T-helper 2 cell treated with Interferon-gamma antibody and Interleukin-4, amounts not matched to agents 5 μg/mL and 100 μg/mL, for 36 hours (primary cell): ENCODE measurements at regions not wholly inside any gene's neighbourhood (a gene's known extent, or its start where the extent isn't known, plus 50 kb on each side); places are given as distances from the start of the nearest gene placed in this dataset.
"Not testable (repeated sequence)": the region's sequence is repeated elsewhere in the genome, so short reads cannot be mapped to it uniquely, and the experiment has no call there.

ENCODE experiments used
- DNase-seq: peaks from one replicate; pipeline ENCODE4 v3.0.0; 2021; ENCODE audit warnings: low spot score
- H3K27ac Mint-ChIP-seq: one replicate; pipeline ENCODE4 v1.8.0; 2021; ENCODE audit warnings: mild to moderate bottlenecking, mixed read lengths
- H3K27me3 Mint-ChIP-seq: one replicate; pipeline ENCODE4 v1.8.0; 2021; ENCODE audit warnings: low read depth, mixed read lengths
- H3K36me3 Mint-ChIP-seq: one replicate; pipeline ENCODE4 v1.8.0; 2021; ENCODE audit warnings: low read depth, mixed read lengths
- H3K4me1 Mint-ChIP-seq: one replicate; pipeline ENCODE4 v1.8.0; 2021; ENCODE audit warnings: low read depth, mixed read lengths
- H3K4me3 Mint-ChIP-seq: one replicate; pipeline ENCODE4 v1.8.0; 2022; ENCODE audit warnings: mild to moderate bottlenecking, moderate library complexity, mixed read lengths
- H3K9me3 Mint-ChIP-seq: one replicate; pipeline ENCODE4 v1.8.0; 2021; ENCODE audit warnings: mixed read lengths

DNA sequence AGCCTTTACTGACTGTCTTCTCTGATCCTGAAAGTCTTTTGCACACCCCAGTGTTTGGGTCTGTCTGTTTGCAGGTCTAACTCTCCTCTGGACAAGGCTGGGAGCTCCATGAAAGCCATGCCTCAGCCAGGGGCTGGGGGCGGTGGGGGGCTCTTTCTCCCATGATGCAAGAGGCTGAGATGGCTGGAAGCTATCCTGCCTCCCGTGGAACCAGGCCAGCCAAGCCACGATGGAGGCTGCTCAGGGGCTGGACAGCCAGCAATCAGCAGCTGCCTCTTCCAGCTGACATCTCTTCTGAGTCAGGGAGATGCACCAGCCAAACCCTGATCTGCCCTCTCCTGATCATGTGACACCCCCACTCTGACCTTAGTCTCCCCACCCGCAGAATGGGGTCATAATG is 154.0 kb downstream of the BARX1 start:
- Mint-ChIP-seq H3K27me3 (peaks cover 5% of the 10 kb centered on the region), H3K4me1 (no peaks in the 10 kb centered on the region), H3K36me3 (no peaks in the 10 kb centered on the region), H3K4me3 (no peak overlapping the region), H3K27ac (no peak overlapping the region), H3K9me3 (no peaks in the 10 kb centered on the region)
- DNase-seq: no peak

DNA sequence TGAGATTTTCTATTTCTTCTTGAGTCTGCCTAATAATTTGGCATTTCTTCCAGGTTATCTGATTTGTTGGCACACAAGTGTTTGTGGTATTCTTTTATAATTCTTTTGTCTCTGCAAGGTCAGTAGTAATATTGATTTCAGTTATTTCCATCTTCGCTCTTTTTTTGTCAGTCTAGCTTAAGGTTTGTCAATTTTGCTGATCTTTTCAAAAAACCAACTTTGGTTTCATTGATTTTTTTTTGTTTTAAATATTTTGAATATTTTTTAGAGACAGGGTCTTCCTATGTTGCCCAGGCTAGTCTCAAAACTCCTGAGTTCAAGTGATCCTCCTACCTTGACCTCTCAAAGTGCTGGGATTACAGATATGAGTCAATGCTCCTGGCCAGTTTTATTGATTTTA is 162.8 kb downstream of the BARX1 start:
- H3K36me3 Mint-ChIP-seq: no peaks in the 10 kb centered on the region
- H3K4me3 Mint-ChIP-seq: no peak overlapping the region
- H3K9me3 Mint-ChIP-seq: peaks cover 4% of the 10 kb centered on the region
- no peak for DNase-seq
- peaks cover 15% of the 10 kb centered on the region for H3K27me3 Mint-ChIP-seq
- H3K27ac Mint-ChIP-seq: no peak overlapping the region
- no peaks in the 10 kb centered on the region for H3K4me1 Mint-ChIP-seq

DNA sequence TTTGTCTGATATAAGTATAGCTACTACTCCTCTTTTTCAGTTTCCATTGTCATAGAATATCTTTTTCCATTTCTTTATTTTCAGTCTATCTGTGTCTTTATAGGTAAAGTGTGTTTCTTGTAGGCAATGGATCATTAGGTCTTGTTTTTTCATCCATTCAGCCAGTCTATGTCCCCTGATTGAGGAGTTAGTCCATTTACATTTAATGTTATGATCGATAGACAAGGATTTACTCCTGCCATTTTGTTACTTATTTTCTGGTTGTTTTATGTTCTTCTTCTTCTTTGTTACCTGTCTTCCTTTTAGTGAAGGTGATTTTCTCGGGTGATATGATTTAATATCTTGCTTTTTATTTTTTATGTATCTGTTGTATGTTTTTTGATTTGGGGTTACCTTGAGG is 169.0 kb downstream of the BARX1 start:
- Mint-ChIP-seq H3K36me3 (no peaks in the 10 kb centered on the region), H3K27me3 (peaks cover 21% of the 10 kb centered on the region), H3K27ac (no peak overlapping the region), H3K4me3 (no peak overlapping the region), H3K4me1 (no peaks in the 10 kb centered on the region), H3K9me3 (peaks cover 4% of the 10 kb centered on the region)
- no peak for DNase-seq

DNA sequence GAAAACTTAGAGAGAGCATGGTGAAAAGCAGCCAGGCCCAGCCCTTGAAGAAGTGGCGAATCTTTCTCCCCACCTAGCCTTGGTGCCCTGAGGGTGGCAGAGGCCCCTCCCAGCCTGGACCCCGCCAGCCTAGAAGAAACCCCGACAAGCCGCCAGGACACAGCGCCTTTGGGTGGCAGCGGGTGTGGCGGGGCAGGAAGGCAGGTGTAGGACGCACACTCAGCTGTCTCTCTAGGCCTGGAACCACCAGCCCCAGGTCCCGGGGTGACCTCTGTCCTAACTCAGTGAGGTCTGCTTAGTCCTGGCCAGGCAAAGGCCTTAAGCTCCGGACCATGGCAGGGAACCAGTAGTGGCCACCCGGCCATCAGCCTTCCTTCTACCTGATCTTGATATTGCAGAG is 178.3 kb downstream of the BARX1 start:
- peaks cover 7% of the 10 kb centered on the region for H3K27me3 Mint-ChIP-seq
- H3K9me3 Mint-ChIP-seq: no peaks in the 10 kb centered on the region
- no peak overlapping the region for H3K27ac Mint-ChIP-seq
- no peak overlapping the region for H3K4me3 Mint-ChIP-seq
- no peaks in the 10 kb centered on the region for H3K36me3 Mint-ChIP-seq
- no peak for DNase-seq
- no peaks in the 10 kb centered on the region for H3K4me1 Mint-ChIP-seq

DNA sequence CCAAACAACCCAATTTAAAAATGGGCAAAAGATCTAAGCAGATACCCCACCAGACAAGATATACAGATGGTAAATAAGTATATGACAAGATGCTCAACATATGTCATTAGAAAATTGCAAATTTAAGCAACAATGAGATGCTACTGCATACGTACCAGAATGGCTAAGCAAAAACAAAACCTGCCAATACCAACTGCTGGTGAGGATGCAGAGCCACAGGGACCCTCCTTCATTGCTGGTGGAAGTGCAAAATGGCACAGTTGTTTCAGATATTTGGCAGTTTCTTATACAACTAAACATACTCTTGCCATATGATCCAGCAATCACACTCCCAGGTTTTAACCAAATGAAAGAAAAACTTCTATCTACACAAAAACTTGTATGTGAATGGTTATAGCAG is 178.9 kb downstream of the BARX1 start:
- Mint-ChIP-seq H3K9me3 (no peaks in the 10 kb centered on the region), H3K27me3 (peaks cover 7% of the 10 kb centered on the region), H3K36me3 (no peaks in the 10 kb centered on the region), H3K4me1 (no peaks in the 10 kb centered on the region), H3K4me3 (no peak overlapping the region), H3K27ac (no peak overlapping the region)
- DNase-seq: no peak

DNA sequence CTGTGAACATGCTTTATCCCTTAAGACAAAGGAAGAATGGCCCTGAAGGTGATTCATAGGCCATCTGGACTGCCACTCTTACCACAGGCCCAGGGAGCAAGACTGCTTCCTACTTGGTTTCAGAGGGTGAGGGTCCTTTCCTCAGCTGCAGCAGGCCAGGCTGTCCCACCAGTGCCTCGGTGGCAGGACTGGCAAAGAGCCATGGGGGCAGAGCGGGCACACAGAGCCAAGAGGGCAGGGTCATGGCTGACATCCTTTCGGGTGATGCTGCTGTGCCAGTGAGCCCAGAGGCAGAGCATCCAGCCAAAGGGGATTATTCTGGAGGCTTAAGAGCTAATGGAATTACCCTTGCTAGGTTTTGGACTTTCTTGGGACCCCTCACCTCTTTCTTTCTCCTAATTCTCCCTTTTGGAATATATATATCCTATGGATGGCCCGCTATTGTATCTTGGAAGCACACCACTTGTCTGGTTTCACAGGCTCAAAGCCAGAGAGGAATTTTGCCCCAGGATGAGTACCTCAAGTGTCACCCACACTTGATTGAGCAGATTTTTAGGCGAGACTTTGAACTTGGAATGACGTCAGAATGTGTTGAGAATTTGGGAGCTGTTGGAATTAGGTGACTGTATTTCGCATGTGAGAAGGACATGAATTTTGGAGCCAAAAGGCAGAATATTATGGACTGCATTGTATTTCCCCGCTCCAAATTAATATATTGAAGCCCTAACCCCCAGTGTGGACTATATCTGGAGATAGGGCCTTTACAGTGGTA is 180.6 kb downstream of the BARX1 start:
- H3K36me3 Mint-ChIP-seq: no peaks in the 10 kb centered on the region
- H3K27ac Mint-ChIP-seq: no peak overlapping the region
- DNase-seq: no peak

DNA sequence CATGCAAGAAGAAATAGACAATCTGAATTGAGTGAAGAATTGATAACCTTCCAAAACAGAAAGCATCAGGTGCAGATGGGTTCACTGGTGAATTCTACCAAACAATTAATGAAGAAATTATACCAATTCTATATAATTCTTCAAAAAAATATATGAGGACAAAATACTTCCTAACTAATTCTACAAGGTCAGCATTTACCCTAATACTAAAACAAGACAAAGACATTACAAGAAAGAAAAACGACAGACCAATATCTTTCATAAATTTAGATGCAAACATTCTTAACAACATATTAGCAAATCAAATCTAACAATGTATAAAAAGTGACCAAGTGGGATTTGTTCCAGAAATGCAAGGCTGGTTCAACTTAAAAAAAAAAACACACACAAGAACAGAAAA is 183.9 kb downstream of the BARX1 start:
- Mint-ChIP-seq H3K4me3 (no peak overlapping the region), H3K27me3 (peaks cover 2% of the 10 kb centered on the region), H3K27ac (no peak overlapping the region)

More for the DNA sequence above, 180.6 kb downstream of the BARX1 start:
- Mint-ChIP-seq H3K4me3 (no peak overlapping the region), H3K9me3 (no peaks in the 10 kb centered on the region), H3K27me3 (peaks cover 2% of the 10 kb centered on the region), H3K4me1 (no peaks in the 10 kb centered on the region)

DNA sequence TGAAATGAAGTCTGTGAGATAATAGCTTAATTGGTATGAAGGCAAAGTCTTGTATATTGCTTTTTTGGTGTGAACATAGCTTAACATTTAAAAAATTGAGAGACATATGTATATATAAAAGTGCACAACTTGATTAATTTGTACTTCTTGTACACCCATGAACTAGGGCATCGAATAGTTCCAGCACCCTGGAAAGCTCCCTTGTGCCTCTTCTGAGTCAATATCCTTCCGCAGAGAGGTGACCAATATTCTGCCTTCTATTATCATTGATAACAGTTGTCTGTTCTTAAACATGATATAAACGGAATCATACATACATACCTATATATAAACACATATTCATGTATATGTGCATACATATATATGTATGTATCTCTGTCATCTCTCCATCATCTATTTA is 185.4 kb downstream of the PHF2 start:
- peaks cover 4% of the 10 kb centered on the region for H3K27me3 Mint-ChIP-seq
- no peak overlapping the region for H3K27ac Mint-ChIP-seq
- H3K4me1 Mint-ChIP-seq: no peaks in the 10 kb centered on the region
- peaks cover 17% of the 10 kb centered on the region for H3K9me3 Mint-ChIP-seq
- no peak overlapping the region for H3K4me3 Mint-ChIP-seq
- H3K36me3 Mint-ChIP-seq: no peaks in the 10 kb centered on the region
- no peak for DNase-seq

More for the DNA sequence above, 183.9 kb downstream of the BARX1 start:
- Mint-ChIP-seq H3K36me3 (no peaks in the 10 kb centered on the region), H3K4me1 (no peaks in the 10 kb centered on the region), H3K9me3 (peaks cover 5% of the 10 kb centered on the region)
- DNase-seq: no peak

DNA sequence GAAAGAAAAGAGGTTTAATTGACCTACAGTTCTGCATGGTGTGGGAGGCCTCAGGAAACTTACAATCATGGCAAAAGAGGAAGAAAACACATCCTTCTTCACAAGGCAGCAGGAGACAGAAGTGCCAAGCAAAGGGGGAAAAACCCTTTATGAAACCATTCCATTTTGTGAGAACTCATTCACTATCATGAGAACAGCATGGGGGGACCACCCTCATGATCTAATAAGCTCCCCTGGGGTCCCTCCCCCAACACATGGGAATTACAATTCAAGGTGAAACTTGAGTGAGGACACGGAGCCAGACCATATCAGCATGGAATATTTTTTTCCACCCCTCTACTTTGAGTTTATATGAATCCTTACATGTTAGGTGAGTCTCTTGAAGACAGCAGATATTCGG is 173.7 kb downstream of the PHF2 start:
- no peak for DNase-seq
- Mint-ChIP-seq H3K36me3 (peaks cover 1% of the 10 kb centered on the region), H3K4me1 (no peaks in the 10 kb centered on the region), H3K9me3 (peaks cover 52% of the 10 kb centered on the region), H3K27ac (no peak overlapping the region), H3K27me3 (no peaks in the 10 kb centered on the region), H3K4me3 (no peak overlapping the region)

DNA sequence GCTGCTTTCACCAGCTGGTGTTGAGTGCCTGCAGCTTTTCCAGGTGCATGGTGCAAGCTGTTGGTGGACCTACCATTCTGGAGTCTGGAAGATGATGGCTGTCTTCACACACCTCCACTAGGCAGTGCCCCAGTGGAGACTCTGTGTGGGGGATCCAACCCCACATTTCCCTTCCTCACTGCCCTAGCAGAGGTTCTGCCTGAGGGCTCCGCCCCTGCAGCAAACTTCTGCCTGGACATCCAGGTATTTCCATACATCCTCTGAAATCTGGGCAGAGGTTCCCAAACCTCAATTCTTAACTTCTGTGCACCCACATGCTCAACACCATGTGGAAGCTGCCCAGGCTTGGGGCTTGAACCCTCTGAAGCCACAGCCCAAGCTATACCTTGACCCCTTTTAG is 172.4 kb downstream of the PHF2 start:
- H3K4me3 Mint-ChIP-seq, H3K27ac Mint-ChIP-seq, H3K4me1 Mint-ChIP-seq, DNase-seq, H3K36me3 Mint-ChIP-seq, H3K27me3 Mint-ChIP-seq: not testable (repeated sequence)
- H3K9me3 Mint-ChIP-seq: peaks cover 54% of the 10 kb centered on the region

DNA sequence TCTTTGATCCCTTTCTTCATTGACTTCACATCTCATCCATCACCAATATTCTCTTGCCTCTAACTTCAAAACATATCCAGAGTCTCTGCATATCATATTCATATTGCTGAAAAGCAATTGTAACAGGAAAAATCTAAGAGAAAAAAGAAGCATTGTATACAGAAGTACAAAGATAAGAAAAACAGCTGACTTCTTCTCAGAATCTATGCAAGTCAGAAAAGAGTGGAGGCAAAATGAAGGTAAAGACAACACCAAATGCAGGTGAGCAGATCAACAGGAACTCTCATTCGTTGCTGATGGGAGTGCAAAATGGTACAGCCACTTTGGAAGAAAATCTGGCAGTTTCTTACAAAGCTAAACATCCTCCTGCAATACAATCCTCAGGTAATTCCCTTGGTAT is 155.6 kb downstream of the PHF2 start:
- DNase-seq: no peak
- no peak overlapping the region for H3K27ac Mint-ChIP-seq
- peaks cover 2% of the 10 kb centered on the region for H3K27me3 Mint-ChIP-seq
- no peaks in the 10 kb centered on the region for H3K36me3 Mint-ChIP-seq
- no peak overlapping the region for H3K4me3 Mint-ChIP-seq
- H3K4me1 Mint-ChIP-seq: no peaks in the 10 kb centered on the region
- peaks cover 24% of the 10 kb centered on the region for H3K9me3 Mint-ChIP-seq

DNA sequence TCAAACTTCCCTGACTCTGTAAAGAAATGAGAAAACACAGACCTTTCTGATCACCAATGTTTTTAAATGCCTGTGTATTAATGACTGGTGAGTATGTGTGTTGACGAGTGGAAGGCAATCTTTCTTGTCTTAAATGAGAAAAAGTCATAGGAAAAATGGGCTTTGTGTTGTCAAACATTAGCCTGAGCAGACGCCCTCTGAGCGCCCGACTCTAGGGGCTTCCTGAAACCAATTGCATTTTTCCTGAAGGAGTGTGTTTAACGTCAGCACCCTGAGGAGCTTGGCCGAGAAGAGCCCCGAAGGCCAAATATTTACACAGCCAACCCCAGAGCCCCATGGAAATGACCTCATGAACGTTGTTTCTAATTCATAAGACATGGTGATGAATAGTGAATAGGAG is 154.3 kb downstream of the PHF2 start:
- DNase-seq: no peak
- peaks cover 24% of the 10 kb centered on the region for H3K9me3 Mint-ChIP-seq
- H3K4me1 Mint-ChIP-seq: no peaks in the 10 kb centered on the region
- H3K27me3 Mint-ChIP-seq: peaks cover 2% of the 10 kb centered on the region
- H3K4me3 Mint-ChIP-seq: no peak overlapping the region
- no peak overlapping the region for H3K27ac Mint-ChIP-seq
- H3K36me3 Mint-ChIP-seq: no peaks in the 10 kb centered on the region

DNA sequence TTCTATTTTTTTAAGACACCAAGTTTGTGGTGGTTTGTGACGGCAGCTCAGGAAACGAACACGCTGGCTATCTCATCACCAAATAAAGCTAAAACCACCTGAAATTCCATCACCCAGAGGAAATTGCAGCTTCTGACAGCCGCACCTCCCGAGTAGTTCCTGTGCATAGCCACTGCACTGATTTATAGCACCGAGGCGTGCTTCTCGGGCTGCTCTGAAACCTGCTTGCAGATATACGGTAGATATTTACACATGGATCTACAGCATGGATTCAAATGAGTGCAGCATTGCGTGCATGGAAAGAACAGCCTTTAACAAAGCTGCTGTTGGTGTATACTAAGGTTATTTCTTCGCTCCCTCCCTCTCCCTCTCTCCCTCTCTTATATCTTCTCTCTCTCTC is 153.8 kb downstream of the PHF2 start:
- no peak overlapping the region for H3K27ac Mint-ChIP-seq
- H3K4me1 Mint-ChIP-seq: no peaks in the 10 kb centered on the region
- peaks cover 2% of the 10 kb centered on the region for H3K27me3 Mint-ChIP-seq
- no peaks in the 10 kb centered on the region for H3K36me3 Mint-ChIP-seq
- DNase-seq: no peak
- H3K4me3 Mint-ChIP-seq: no peak overlapping the region
- peaks cover 24% of the 10 kb centered on the region for H3K9me3 Mint-ChIP-seq
